ENCODE measurements at regions not wholly inside any gene's neighbourhood (a gene's known extent, or its start where the extent isn't known, plus 50 kb on each side); places are given as distances from the start of the nearest gene placed in this dataset.

DNA sequence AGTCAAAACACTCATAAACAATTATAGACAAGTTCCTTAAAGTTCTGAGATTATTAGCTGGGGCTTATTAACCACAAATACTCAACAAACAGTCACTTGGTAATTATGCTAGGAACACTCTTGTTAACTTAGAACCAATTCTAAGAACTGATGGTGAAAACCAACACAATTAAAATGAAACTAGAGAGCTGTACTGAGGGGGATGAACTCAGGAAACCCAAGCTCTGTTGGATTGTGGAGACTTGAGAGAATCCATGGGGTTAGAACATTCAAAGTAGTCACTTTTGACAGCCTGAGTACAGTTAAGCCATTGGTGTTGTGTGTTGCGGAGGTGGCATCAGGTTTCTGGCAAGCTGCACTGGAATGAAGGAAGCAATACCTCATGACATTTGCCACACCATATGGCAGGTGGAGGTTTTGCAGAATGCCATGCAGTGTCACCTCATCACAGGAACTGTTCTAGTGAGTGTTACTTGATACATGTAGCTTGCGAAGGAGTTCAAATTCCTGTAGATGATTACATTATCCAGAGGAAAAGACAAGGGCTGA is 480.9 kb upstream of the CD180 start:
- TF ChIP-seq, protein P1, sequence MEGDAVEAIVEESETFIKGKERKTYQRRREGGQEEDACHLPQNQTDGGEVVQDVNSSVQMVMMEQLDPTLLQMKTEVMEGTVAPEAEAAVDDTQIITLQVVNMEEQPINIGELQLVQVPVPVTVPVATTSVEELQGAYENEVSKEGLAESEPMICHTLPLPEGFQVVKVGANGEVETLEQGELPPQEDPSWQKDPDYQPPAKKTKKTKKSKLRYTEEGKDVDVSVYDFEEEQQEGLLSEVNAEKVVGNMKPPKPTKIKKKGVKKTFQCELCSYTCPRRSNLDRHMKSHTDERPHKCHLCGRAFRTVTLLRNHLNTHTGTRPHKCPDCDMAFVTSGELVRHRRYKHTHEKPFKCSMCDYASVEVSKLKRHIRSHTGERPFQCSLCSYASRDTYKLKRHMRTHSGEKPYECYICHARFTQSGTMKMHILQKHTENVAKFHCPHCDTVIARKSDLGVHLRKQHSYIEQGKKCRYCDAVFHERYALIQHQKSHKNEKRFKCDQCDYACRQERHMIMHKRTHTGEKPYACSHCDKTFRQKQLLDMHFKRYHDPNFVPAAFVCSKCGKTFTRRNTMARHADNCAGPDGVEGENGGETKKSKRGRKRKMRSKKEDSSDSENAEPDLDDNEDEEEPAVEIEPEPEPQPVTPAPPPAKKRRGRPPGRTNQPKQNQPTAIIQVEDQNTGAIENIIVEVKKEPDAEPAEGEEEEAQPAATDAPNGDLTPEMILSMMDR (IDR thresholded peaks at IDR 0.05) = no peak
- no peak for TF ChIP-seq RARB (CRISPR knock-in tag; IDR thresholded peaks at IDR 0.05)
- TF ChIP-seq, protein P2, sequence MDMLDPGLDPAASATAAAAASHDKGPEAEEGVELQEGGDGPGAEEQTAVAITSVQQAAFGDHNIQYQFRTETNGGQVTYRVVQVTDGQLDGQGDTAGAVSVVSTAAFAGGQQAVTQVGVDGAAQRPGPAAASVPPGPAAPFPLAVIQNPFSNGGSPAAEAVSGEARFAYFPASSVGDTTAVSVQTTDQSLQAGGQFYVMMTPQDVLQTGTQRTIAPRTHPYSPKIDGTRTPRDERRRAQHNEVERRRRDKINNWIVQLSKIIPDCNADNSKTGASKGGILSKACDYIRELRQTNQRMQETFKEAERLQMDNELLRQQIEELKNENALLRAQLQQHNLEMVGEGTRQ (IDR thresholded peaks at IDR 0.05) = no peak
- no peak for TF ChIP-seq ESRRA (IDR thresholded peaks at IDR 0.05; ENCODE audit: borderline replicate concordance, low read length)
- TF ChIP-seq POLR2A (IDR thresholded peaks at IDR 0.05; ENCODE audit: low read length) = no peak
- no peak for TF ChIP-seq CHD2 (IDR thresholded peaks at IDR 0.05; ENCODE audit: low read length, partially characterized antibody)
